Uterus (tissue), 2 donors: ENCODE measurements at regions not wholly inside any gene's neighbourhood (a gene's known extent, or its start where the extent isn't known, plus 50 kb on each side); places are given as distances from the start of the nearest gene placed in this dataset.

Experiments
- POLR2A ChIP-seq, 2 donors: fragments of 450-650 bp; IDR thresholded peaks; one replicate each; pipeline ENCODE4 v1.6.1; 2016; ENCODE audit warnings: antibody characterized with exemption in 2 of 2, mild to moderate bottlenecking in 1 of 2, moderate library complexity in 1 of 2
- TF ChIP-seq, protein P1 (sequence below), 4 experiments: fragments of 200-600 bp in 2 of 4; fragments of 450-650 bp in 2 of 4; sonication (generic) in 2 of 4; IDR thresholded peaks; one replicate each; pipeline ENCODE4 v1.5.1; 2016 to 2019; ENCODE audit warnings: antibody characterized with exemption in 4 of 4, mild to moderate bottlenecking in 2 of 4, moderate library complexity in 1 of 4

GRCh38 chr1:56073614-56074006, 505.8 kb downstream of the PLPP3 start:
- TF ChIP-seq, protein P1, sequence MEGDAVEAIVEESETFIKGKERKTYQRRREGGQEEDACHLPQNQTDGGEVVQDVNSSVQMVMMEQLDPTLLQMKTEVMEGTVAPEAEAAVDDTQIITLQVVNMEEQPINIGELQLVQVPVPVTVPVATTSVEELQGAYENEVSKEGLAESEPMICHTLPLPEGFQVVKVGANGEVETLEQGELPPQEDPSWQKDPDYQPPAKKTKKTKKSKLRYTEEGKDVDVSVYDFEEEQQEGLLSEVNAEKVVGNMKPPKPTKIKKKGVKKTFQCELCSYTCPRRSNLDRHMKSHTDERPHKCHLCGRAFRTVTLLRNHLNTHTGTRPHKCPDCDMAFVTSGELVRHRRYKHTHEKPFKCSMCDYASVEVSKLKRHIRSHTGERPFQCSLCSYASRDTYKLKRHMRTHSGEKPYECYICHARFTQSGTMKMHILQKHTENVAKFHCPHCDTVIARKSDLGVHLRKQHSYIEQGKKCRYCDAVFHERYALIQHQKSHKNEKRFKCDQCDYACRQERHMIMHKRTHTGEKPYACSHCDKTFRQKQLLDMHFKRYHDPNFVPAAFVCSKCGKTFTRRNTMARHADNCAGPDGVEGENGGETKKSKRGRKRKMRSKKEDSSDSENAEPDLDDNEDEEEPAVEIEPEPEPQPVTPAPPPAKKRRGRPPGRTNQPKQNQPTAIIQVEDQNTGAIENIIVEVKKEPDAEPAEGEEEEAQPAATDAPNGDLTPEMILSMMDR (IDR thresholded peaks at IDR 0.05), result no peak
- TF ChIP-seq POLR2A (IDR thresholded peaks at IDR 0.05), result no peak
